Natural killer cell treated with Interleukin-12 subunit alpha and Interleukin-12 subunit beta and Interleukin-15 and Interleukin-18, amount 100 ng/mL, for 72 hours (primary cell): ENCODE measurements at regions not wholly inside any gene's neighbourhood (a gene's known extent, or its start where the extent isn't known, plus 50 kb on each side); places are given as distances from the start of the nearest gene placed in this dataset.
"Not testable (repeated sequence)": the region's sequence is repeated elsewhere in the genome, so short reads cannot be mapped to it uniquely, and the experiment has no call there.

ENCODE experiments used
- ATAC-seq, 2 donors: fragments of 150-1000 bp; cut with Tn5 transposase in 1 of 2; sonication (Bioruptor Pico), chemical (Tn5 transposase) in 1 of 2; 2 replicates each; pipeline ENCODE4 v1.10.0; 2021
- DNase-seq: peaks from one replicate; pipeline ENCODE4 v3.0.0; 2022; ENCODE audit warnings: low spot score
- H3K27ac Mint-ChIP-seq, 2 donors: 1 replicate in 1 of 2; 2 replicates in 1 of 2; pipeline ENCODE4 v1.8.0; 2022; ENCODE audit warnings: mixed read lengths in 2 of 2, mild to moderate bottlenecking in 1 of 2, moderate library complexity in 1 of 2
- H3K27me3 Mint-ChIP-seq, 2 donors: 1 replicate in 1 of 2; 2 replicates in 1 of 2; pipeline ENCODE4 v1.8.0; 2022; ENCODE audit warnings: mixed read lengths in 2 of 2
- H3K36me3 Mint-ChIP-seq: one replicate; pipeline ENCODE4 v1.8.0; 2022; ENCODE audit warnings: mixed read lengths
- H3K4me1 Mint-ChIP-seq, 2 donors: 1 replicate in 1 of 2; 2 replicates in 1 of 2; pipeline ENCODE4 v1.8.0; 2022; ENCODE audit warnings: low read depth in 2 of 2, mixed read lengths in 2 of 2, mild to moderate bottlenecking in 1 of 2
- H3K4me3 Mint-ChIP-seq: one replicate; pipeline ENCODE4 v1.8.0; 2022; ENCODE audit warnings: mixed read lengths
- H3K9me3 Mint-ChIP-seq: 2 replicates; pipeline ENCODE4 v1.8.0; 2022; ENCODE audit warnings: mixed read lengths

- Mint-ChIP-seq H3K36me3 (no peaks in the 10 kb centered on the region), H3K27me3 (peaks cover 0 to 15% of the 10 kb centered on the region in 2 donors), H3K27ac (no peak overlapping the region), H3K4me1 (peaks cover 0 to 3% of the 10 kb centered on the region in 2 donors), H3K4me3 (no peak overlapping the region), H3K9me3 (no peaks in the 10 kb centered on the region)
- ATAC-seq (no peak), DNase-seq (peak; percentile 44)
Observed at GRCh38 chr14:105889666-105890473, 363.5 kb downstream of the TMEM121 start.

DNA sequence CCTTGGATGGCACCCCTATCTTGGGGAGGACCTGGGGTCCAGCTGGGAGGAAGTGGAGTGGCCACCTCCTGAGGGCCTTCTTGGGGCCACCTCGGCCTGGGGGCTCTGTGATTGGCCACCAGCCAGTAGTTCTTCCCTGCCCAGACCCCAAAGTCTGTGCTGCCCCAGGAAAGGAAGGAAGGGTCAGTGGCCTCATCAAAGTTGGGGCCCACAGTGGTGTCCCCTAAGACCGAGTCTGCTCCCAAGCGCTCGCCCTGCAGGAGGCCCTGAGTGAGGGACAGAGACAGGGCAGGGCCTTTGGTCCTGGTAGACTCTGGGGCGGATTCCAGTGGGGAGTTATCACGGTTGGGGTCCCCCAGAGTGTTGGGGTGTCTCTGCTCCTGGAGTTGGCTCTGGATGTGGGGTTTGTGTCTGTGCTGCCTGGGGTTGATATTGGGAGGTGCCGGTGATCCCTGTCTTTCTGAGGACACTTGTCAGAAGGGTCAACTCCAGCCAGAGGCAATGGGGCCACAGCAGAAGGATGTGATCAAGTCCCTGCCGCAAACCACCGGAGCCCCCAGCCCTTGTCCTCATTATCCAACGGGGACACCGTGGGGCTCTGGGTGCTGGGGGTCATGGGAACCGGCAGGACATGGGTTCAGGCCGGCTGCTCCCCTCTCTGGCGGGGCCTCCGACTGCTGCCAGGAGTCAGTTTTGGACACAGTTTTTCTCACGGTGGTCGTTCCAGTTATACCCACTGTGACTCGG lies 364.3 kb downstream of the TMEM121 start:
- ATAC-seq (peak; percentile 22 to 28), DNase-seq (peak; percentile 60)
- Mint-ChIP-seq H3K4me1 (peaks cover 0 to 3% of the 10 kb centered on the region in 2 donors), H3K9me3 (no peaks in the 10 kb centered on the region), H3K27me3 (peaks cover 0 to 14% of the 10 kb centered on the region in 2 donors), H3K4me3 (no peak overlapping the region), H3K36me3 (no peaks in the 10 kb centered on the region), H3K27ac (no peak overlapping the region)

- no peaks in the 10 kb centered on the region for H3K36me3 Mint-ChIP-seq
- peaks cover 0 to 3% of the 10 kb centered on the region in 2 donors for H3K4me1 Mint-ChIP-seq
- no peaks in the 10 kb centered on the region for H3K9me3 Mint-ChIP-seq
- no peak overlapping the region for H3K27ac Mint-ChIP-seq
- no peak for DNase-seq
- H3K4me3 Mint-ChIP-seq = no peak overlapping the region
- no peak for ATAC-seq
- peaks cover 0 to 14% of the 10 kb centered on the region in 2 donors for H3K27me3 Mint-ChIP-seq
Observed at GRCh38 chr14:105891221-105891602, 364.8 kb downstream of the TMEM121 start.

- Mint-ChIP-seq H3K4me1 (peaks cover 0 to 6% of the 10 kb centered on the region in 2 donors), H3K4me3 (no peak overlapping the region), H3K36me3 (no peaks in the 10 kb centered on the region), H3K9me3 (no peaks in the 10 kb centered on the region), H3K27me3 (peaks cover 0 to 14% of the 10 kb centered on the region in 2 donors), H3K27ac (no peak overlapping the region)
- DNase-seq = peak; percentile 44
- no peak for ATAC-seq
Observed at GRCh38 chr14:105891631-105892452, 365.5 kb downstream of the TMEM121 start.

GRCh38 chr14:105892453-105893441 lies 366.4 kb downstream of the TMEM121 start:
- not testable (repeated sequence) for H3K36me3 Mint-ChIP-seq, H3K27ac Mint-ChIP-seq, H3K4me3 Mint-ChIP-seq, ATAC-seq, H3K9me3 Mint-ChIP-seq
- H3K27me3 Mint-ChIP-seq = peaks cover 0 to 19% of the 10 kb centered on the region in 2 donors
- peaks cover 0 to 12% of the 10 kb centered on the region in 2 donors for H3K4me1 Mint-ChIP-seq
- peak; percentile 44 for DNase-seq

- not testable (repeated sequence) for ATAC-seq, H3K36me3 Mint-ChIP-seq, H3K4me3 Mint-ChIP-seq, H3K9me3 Mint-ChIP-seq, H3K27ac Mint-ChIP-seq, H3K4me1 Mint-ChIP-seq
- peaks cover 0 to 15% of the 10 kb centered on the region in 2 donors for H3K27me3 Mint-ChIP-seq
- DNase-seq = peak; percentile 55
Observed at GRCh38 chr14:105893686-105894085, 367.3 kb downstream of the TMEM121 start.

- H3K4me3 Mint-ChIP-seq = no peak overlapping the region
- DNase-seq (peak; percentile 55), ATAC-seq (no peak)
- H3K27ac Mint-ChIP-seq = no peak overlapping the region
- peaks cover 0 to 14% of the 10 kb centered on the region in 2 donors for H3K4me1 Mint-ChIP-seq
- H3K27me3 Mint-ChIP-seq = peaks cover 0 to 16% of the 10 kb centered on the region in 2 donors
- no peaks in the 10 kb centered on the region for H3K36me3 Mint-ChIP-seq
- no peaks in the 10 kb centered on the region for H3K9me3 Mint-ChIP-seq
Observed at GRCh38 chr14:105894125-105894977, 368.0 kb downstream of the TMEM121 start.

GRCh38 chr14:105894978-105895881 lies 368.8 kb downstream of the TMEM121 start:
- Mint-ChIP-seq H3K4me1 (peaks cover 0 to 14% of the 10 kb centered on the region in 2 donors), H3K27me3 (peaks cover 0 to 12% of the 10 kb centered on the region in 2 donors), H3K9me3 (no peaks in the 10 kb centered on the region), H3K4me3 (no peak overlapping the region), H3K27ac (no peak overlapping the region), H3K36me3 (no peaks in the 10 kb centered on the region)
- DNase-seq (peak; percentile 54), ATAC-seq (no peak)

DNA sequence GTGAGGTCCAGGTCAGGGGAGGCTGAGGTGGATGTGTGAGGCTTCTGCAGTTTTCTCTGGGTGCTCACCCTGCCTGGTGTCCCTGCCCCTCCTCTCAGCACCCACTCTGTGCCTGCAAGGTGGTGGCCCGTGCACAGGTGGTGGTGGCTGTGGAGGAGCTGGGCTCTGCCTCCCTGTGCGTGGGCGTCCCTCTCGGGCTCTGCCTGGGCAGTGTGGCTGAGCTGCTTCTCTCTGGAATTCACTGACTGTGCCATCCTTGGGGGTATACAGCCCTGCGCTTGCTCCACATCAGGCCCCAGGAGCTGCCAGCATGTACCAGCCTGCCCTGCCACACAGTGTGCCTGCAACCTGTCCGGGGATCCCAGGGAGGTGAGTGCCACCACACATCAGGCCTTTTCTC lies 369.8 kb downstream of the TMEM121 start:
- peaks cover 0 to 14% of the 10 kb centered on the region in 2 donors for H3K4me1 Mint-ChIP-seq
- peaks cover 0 to 16% of the 10 kb centered on the region in 2 donors for H3K27me3 Mint-ChIP-seq
- DNase-seq = peak; percentile 39
- not testable (repeated sequence) for H3K27ac Mint-ChIP-seq, H3K9me3 Mint-ChIP-seq, ATAC-seq, H3K36me3 Mint-ChIP-seq, H3K4me3 Mint-ChIP-seq

DNA sequence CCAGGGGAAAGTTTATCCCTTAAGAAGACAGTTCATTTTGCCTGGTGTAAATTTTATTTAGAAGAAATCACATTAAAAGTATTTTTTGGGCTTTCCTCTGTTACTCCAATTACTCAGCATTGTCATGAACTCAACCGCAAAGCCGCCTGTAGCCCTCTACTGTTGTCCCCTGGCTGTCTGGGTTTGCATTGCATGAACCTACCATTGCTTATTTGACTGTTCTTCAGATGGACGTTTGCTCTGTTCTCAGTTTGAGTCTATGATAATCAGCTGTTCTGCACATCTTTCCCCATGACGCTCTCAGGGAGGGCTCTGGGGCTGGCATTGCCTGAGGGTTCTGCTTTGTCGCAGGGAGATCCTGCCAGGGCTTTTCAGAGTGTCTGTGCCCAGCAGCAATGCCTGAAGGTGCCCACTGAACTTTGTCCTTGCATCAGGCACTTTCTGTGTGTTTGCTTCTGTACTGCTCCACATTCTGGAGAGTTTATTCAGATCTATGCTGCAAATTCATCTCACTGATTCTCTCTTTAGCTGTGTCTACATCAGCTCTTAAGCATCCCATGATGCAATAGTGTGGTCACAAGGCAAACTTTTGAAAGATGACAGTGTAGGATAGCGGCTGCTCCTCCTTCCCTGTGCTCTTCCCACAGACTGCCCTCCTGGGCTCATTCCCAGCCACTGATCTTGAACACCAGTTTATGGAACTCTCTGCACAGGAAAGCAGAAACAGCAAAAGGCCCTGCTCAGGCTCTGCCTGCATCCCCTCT lies 370.8 kb downstream of the TMEM121 start:
- H3K36me3 Mint-ChIP-seq, H3K27ac Mint-ChIP-seq, H3K9me3 Mint-ChIP-seq, H3K4me3 Mint-ChIP-seq: not testable (repeated sequence)
- peaks cover 0 to 14% of the 10 kb centered on the region in 2 donors for H3K4me1 Mint-ChIP-seq
- peaks cover 0 to 16% of the 10 kb centered on the region in 2 donors for H3K27me3 Mint-ChIP-seq
- DNase-seq (peak; percentile 32), ATAC-seq (peak in 1 of 2 donors; percentile 69)

DNA sequence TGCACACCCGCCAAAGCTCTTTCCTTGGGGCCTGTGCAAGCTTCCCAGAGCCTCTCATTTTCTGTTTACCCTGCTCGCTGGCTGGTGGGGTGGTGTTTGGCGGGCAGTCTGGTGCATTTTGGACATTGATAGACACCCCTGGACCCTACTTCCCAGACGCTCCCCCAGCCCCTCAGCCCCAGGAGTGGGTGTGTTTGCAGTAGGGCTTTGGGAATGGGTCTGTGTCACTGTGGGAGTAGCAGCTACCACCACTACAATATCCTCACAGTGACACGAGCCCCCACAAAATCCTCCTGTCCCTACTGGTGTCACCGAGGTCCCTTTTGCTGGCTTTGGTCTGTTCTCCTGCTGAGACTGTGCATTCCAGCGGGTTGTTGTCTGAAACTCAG lies 371.3 kb downstream of the TMEM121 start:
- Mint-ChIP-seq H3K9me3 (no peaks in the 10 kb centered on the region), H3K27ac (no peak overlapping the region), H3K4me1 (peaks cover 0 to 14% of the 10 kb centered on the region in 2 donors), H3K4me3 (no peak overlapping the region), H3K27me3 (peaks cover 0 to 16% of the 10 kb centered on the region in 2 donors), H3K36me3 (no peaks in the 10 kb centered on the region)
- no peak for ATAC-seq
- peak; percentile 16 for DNase-seq
